Loucy (cell line): ENCODE measurements at regions not wholly inside any gene's neighbourhood (a gene's known extent, or its start where the extent isn't known, plus 50 kb on each side); places are given as distances from the start of the nearest gene placed in this dataset.

Experiments used
- H2AFZ ChIP-seq: fragments of 200-600 bp; sonication (generic); 2 replicates; pipeline ENCODE4 v1.6.0; 2016; ENCODE audit warnings: antibody characterized with exemption, mild to moderate bottlenecking, low read length, moderate library complexity
- H3F3A ChIP-seq: fragments of 200-600 bp; 2 replicates; pipeline ENCODE4 v1.6.0; 2016; ENCODE audit warnings: antibody characterized with exemption, low read depth, mild to moderate bottlenecking
- H3K27me3 ChIP-seq: fragments of 200-600 bp; sonication (generic); 2 replicates; pipeline ENCODE4 v1.6.1; 2014; ENCODE audit warnings: low read length, mild to moderate bottlenecking; ENCODE audit not compliant: insufficient read depth, poor library complexity, severe bottlenecking
- H3K36me3 ChIP-seq: fragments of 200-600 bp; sonication (generic); 2 replicates; pipeline ENCODE4 v1.6.1; 2016; ENCODE audit warnings: low read length; ENCODE audit not compliant: insufficient read depth
- H3K4me1 ChIP-seq: fragments of 200-600 bp; sonication (generic); 2 replicates; pipeline ENCODE4 v1.5.1; 2014; ENCODE audit warnings: low read length, mild to moderate bottlenecking; ENCODE audit not compliant: insufficient read depth, poor library complexity, severe bottlenecking
- H3K4me2 ChIP-seq: fragments of 200-600 bp; sonication (generic); 2 replicates; pipeline ENCODE4 v1.6.0; 2014; ENCODE audit warnings: antibody characterized with exemption, low read length, low read depth, mild to moderate bottlenecking; ENCODE audit not compliant: poor library complexity, severe bottlenecking
- H3K4me3 ChIP-seq: fragments of 200-600 bp; sonication (generic); 2 replicates; pipeline ENCODE4 v1.5.1; 2014; ENCODE audit warnings: low read length, mild to moderate bottlenecking, mixed read lengths; ENCODE audit not compliant: poor library complexity, severe bottlenecking
- H3K79me2 ChIP-seq: fragments of 200-600 bp; sonication (generic); 2 replicates; pipeline ENCODE4 v1.6.1; 2014; ENCODE audit warnings: low read length; ENCODE audit not compliant: insufficient read depth
- H3K9ac ChIP-seq: fragments of 200-600 bp; sonication (generic); 2 replicates; pipeline ENCODE4 v1.6.0; 2014; ENCODE audit warnings: mild to moderate bottlenecking, low read depth, low read length, moderate library complexity; ENCODE audit not compliant: poor library complexity, severe bottlenecking
- H3K9me2 ChIP-seq: fragments of 200-600 bp; sonication (generic); replicated peaks from 2 replicates; pipeline ENCODE4 v1.6.1; 2016; ENCODE audit warnings: low read depth, low read length, mixed read lengths
- H3K9me3 ChIP-seq: fragments of 200-600 bp; sonication (generic); 2 replicates; pipeline ENCODE4 v1.6.1; 2014; ENCODE audit warnings: mild to moderate bottlenecking, antibody characterized with exemption, low read length, low read depth; ENCODE audit not compliant: insufficient read depth
- H4K20me1 ChIP-seq: fragments of 200-600 bp; sonication (generic); 2 replicates; pipeline ENCODE4 v1.6.0; 2014; ENCODE audit warnings: antibody characterized with exemption, low read length, mild to moderate bottlenecking; ENCODE audit not compliant: insufficient read depth, poor library complexity, severe bottlenecking
- CTCF ChIP-seq: fragments of 200-600 bp; sonication (generic); conservative IDR thresholded peaks from 2 replicates; pipeline ENCODE4 v1.5.1; 2014; ENCODE audit warnings: mild to moderate bottlenecking, antibody characterized with exemption, low read length
- EZH2phosphoT487 ChIP-seq: fragments of 200-600 bp; IDR thresholded peaks from 2 replicates; pipeline ENCODE4 v1.6.1; 2018; ENCODE audit warnings: antibody characterized with exemption, mild to moderate bottlenecking, moderate library complexity, borderline replicate concordance

- no peak overlapping the region for H2AFZ ChIP-seq
- no peaks in the 10 kb centered on the region for H3K36me3 ChIP-seq
- no peak overlapping the region for H3K9ac ChIP-seq
Observed at GRCh38 chr6:141618180-141618581, 514.5 kb upstream of the GJE1 start.

GRCh38 chr6:141610741-141611140, 522.0 kb upstream of the GJE1 start:
- H3K9me3 ChIP-seq: no peaks in the 10 kb centered on the region
- H3K9ac ChIP-seq: no peak overlapping the region
- H3K36me3 ChIP-seq: no peaks in the 10 kb centered on the region
- H3K4me1 ChIP-seq: no peaks in the 10 kb centered on the region
- no peak overlapping the region for H3K4me3 ChIP-seq
- TF ChIP-seq CTCF (no peak), EZH2phosphoT487 (no peak)
- H4K20me1 ChIP-seq: no peaks in the 10 kb centered on the region
- H2AFZ ChIP-seq: no peak overlapping the region
- H3K4me2 ChIP-seq: no peak overlapping the region
- no peaks in the 10 kb centered on the region for H3F3A ChIP-seq
- H3K9me2 ChIP-seq: no peaks in the 10 kb centered on the region
- H3K79me2 ChIP-seq: no peaks in the 10 kb centered on the region
- H3K27me3 ChIP-seq: no peaks in the 10 kb centered on the region

More at GRCh38 chr6:141618180-141618581, 514.5 kb upstream of the GJE1 start:
- Histone ChIP-seq H3K4me3 (no peak overlapping the region), H3F3A (no peaks in the 10 kb centered on the region), H3K9me2 (no peaks in the 10 kb centered on the region), H4K20me1 (no peaks in the 10 kb centered on the region), H3K4me2 (no peak overlapping the region), H3K4me1 (no peaks in the 10 kb centered on the region), H3K27me3 (no peaks in the 10 kb centered on the region), H3K9me3 (no peaks in the 10 kb centered on the region), H3K79me2 (no peaks in the 10 kb centered on the region)
- TF ChIP-seq CTCF: no peak
- TF ChIP-seq EZH2phosphoT487: no peak

- H3K9ac ChIP-seq: no peak overlapping the region
- H3K9me2 ChIP-seq: no peaks in the 10 kb centered on the region
- H2AFZ ChIP-seq: no peak overlapping the region
- no peaks in the 10 kb centered on the region for H3K79me2 ChIP-seq
- H3F3A ChIP-seq: no peaks in the 10 kb centered on the region
- H3K4me3 ChIP-seq: no peak overlapping the region
- TF ChIP-seq EZH2phosphoT487 (no peak), CTCF (no peak)
- H3K4me2 ChIP-seq: no peak overlapping the region
- no peaks in the 10 kb centered on the region for H3K9me3 ChIP-seq
- no peaks in the 10 kb centered on the region for H4K20me1 ChIP-seq
- no peaks in the 10 kb centered on the region for H3K4me1 ChIP-seq
- no peaks in the 10 kb centered on the region for H3K36me3 ChIP-seq
- H3K27me3 ChIP-seq: no peaks in the 10 kb centered on the region
Observed at GRCh38 chr6:141607956-141608355, 524.8 kb upstream of the GJE1 start.
